Umbilical cord (tissue), 1 donor: ENCODE measurements at regions not wholly inside any gene's neighbourhood (a gene's known extent, or its start where the extent isn't known, plus 50 kb on each side); places are given as distances from the start of the nearest gene placed in this dataset.

Source experiments
- DNase-seq: peaks from one replicate; pipeline ENCODE4 v3.0.0-alpha.2; 2015; ENCODE audit warnings: low spot score

DNA sequence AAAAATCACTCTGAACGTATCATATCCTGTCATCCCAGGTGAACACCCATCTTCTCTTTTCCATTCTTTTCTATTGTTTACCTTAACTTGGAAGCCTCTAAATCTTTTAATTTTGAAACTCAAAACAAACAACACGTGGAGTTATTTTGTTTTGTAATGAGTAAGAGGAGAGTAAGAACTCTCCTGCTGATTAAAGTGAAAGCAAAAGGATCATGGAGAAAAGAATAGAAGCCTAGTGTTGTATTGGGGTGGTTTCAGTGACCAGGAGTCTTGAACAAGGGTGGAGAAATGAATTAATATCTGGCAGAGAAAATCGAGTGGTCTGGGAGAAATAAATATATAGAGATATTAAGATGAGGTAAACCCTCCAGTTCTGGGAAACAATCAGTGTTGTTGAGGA lies 237.4 kb upstream of the UGT8 start:
- no peak for DNase-seq

DNA sequence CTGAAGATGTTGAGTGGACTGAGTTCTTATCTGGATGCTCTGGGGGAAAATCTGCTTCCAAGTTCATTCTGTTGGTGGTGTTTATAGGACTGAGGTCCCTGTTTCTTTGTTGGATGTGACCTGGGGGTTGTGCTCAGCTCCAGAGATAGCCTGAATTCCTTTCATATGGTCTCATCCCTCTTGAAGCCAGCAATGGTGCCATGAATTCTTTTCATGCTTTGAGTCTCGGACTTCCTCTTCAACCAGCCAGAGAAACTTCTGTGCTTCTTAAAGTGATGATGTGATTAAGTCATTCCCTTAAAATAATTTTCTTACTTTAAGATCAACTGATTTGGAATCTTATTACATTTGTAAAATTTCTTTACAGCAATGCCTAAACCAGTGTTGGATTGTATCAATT lies 233.8 kb upstream of the UGT8 start:
- peak; percentile 50 for DNase-seq

DNA sequence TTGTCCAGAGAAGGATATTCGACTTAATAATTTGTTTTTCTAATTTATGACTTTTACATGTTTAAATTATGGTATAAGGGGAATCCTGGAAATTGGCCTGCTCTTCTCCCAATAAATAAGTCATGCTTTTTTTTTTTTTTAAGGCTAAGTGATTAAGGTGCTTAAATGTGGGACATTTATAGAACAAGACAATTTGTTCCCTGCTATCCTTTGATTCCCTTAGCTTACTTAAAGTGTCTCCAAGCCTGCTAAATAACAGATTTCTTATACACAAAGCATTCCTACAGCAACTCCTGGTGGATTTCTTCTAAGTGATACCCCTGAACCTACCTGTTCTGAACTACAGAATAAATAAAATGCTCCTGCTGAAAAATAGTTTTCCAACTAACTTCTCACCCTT lies 233.0 kb upstream of the UGT8 start:
- no peak for DNase-seq

DNA sequence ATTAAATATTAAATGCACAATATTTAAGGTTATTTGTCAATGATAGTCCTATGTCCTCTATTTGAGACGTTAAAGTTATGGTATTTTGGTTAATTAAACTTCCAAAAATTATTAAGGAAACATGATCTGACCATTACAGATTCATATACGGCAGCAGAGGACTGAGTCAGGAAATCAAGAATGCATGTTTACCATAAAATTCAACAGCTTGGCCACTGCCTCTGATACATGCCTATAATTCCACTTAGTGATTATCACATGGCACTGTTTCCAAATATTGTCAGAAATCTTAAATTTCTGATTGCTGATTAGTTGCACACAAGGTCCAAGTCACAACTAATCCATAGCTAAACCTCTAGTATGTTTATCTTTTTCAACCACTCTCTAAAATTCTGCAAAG lies 232.2 kb upstream of the UGT8 start:
- DNase-seq: no peak

DNA sequence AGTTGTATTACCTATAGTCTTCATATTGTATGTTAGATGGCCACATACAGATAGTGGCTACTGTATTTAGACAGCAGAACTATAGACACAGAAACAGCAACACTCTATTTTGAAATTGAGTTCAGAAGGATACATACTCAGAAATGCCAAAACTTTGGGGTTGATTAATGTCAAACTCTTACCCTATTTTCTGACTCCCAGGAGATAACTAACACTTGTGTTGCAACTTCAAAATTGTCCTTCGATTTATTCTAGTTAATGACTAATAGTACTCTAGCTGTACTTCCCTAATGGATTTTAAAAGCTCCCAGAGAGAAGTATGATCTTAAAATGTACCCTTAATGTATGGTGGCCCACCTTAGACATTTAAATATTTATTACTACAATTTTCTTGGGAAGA lies 229.9 kb upstream of the UGT8 start:
- DNase-seq: no peak

DNA sequence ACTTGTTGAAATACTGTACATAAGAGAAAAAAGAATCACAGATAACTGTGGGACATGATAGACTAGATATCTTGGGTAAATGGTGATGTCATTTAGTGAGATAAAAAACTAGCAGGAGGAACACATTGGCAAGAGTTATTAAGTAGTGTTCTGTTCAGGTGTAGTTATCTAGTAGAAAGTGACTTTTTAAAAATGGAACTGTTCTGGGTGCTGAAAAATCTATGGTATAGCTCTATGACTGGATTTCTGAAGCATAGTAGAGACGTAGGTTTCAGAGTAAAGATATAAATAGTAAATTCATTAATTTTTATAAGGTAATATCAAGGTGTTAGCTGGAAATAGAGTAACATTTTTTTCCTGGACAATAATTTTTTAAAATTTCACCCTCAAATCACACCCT lies 225.1 kb upstream of the UGT8 start:
- no peak for DNase-seq

DNA sequence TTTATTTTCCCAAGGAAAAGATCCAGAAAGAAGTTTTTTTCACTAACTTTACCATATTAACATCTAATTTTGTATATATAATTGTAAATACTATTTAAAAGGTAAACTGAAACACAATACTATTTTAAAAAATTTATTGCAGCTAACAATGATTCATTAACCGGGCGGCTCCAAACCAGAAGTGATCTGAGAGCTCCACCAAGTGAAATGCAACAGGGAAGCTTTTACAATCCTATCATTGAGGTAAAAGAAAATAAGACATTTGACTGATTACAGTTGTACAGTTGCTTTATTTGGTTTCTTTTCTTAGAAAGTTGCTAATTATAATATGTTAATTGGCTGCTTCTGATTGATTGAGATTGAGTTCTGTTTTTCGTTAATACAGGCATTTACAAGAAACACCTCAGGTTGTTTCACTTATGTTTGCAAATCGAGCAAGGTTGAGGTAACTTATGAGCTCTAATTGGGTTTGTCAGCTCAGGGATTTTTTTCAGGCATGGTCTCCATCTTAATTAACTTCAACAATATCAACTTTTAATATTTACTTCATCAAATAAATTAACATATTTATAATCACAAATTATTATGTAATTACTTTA lies 220.2 kb upstream of the UGT8 start:
- peak; percentile 46 for DNase-seq

DNA sequence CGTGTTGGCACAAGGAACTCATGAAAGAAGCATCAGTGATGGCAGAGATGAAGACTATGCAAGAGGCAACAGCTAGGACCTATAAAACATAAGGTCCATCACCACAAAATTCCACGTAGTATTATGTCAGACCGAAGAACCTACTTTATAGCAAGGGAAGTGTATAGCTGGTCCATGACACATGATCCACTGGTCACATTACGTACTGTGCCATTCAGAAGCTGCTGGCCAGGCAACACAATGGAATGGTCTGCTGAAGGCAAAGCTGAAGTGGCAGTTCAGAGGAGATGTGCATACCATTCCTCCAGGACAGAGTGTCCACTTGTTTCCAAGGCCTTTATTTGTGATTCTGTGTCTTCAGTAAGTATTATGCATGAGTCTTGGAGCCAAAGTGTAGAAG lies 215.5 kb upstream of the UGT8 start:
- no peak for DNase-seq

DNA sequence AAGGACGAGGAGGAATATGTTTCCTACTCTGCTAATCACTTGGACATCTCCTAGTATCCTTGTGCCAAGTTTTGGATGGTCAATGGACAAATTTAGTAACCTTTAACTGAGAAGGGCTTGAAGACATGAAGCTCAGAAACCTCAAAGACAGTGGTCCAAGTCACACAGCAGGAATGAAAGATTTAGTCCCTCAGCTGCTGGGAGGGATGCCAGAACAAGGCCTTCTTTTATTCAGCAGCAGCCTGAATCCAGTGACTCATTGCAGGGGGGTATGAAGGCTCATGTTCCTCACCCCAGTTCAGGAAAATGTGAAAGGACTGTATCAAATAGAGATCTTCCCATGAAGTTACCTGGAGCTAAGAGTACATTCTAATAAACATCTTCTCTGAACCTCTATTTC lies 214.9 kb upstream of the UGT8 start:
- peak; percentile 61 for DNase-seq

DNA sequence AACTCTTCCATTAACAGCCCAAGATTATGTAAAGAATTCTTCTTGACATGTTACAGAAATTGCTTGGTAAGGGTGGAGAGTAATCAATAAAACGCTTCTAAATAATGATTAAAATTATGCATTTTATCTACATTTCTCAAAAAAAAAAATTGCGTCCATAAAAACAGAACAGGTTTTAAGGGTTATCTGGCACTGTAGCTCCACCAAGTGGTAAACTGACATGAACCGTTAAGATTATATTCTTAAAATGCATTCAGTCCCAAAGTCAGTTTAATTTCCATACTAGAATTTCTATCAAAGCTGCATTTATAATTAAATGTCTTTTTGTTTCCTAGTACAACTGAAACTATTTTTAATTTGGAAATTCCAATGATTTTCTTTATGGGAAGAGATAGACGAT lies 214.0 kb upstream of the UGT8 start:
- peak; percentile 41 for DNase-seq

DNA sequence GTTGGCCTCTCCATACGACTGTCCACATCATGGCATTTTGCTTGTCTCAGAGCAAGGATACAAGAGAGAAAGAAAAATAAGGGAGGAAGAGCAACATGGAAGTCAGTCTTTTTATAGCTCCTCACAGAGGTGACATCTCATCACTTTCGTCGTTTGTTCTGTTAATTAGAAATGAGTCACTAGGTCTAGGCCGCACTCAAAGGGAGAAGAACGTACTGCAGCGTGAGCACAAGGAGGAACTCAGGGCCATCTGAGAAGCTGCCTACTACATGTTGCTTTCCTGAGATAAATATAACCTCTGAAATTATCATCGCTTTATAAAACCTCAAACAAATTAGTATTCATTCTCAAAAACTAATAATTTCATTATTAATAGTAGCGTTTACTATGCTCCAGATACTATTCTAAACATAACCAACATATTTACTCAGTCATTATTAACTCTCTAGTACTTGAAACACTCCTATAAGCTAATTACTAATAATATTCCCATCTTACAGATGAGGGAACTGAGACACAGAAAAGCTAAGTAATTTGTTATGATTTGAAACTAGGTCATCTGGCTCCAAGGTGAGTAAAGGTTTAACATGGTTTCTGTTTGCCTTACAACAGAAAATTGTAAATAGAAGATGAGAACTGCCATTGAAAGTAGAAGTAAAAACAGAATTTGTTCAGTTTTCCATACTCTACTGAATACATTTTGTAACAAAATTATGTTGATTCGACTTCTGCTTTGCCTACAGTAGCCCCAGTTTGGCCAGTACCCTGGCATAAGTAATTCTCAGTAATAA lies 213.2 kb upstream of the UGT8 start:
- DNase-seq: no peak

DNA sequence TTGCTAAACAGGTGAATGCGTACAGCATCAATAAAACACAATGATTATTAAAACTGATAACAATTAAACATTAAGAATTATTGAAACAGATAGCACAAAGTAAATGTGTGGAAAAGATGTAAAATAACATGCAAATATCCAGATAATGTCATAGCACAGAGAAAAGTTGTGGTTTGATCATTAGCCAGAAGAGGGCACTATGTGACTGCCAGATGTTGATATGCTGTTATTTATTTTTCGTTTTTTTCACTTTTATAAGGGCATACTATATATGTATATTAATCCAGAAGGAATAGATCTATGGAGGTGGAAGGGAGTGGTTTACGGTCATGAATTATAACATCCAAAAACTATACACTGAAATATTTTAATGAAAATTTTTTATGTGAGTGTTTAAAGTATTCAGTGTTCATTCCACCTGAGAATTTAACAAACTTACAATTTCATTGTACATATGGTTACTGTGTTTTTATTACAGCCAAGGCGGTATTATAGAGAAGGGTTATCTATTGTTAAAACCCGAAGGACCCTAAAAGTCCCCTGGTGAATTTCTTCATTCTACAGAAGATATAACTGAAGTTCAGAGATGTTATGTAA lies 211.9 kb upstream of the UGT8 start:
- DNase-seq: peak; percentile 33

DNA sequence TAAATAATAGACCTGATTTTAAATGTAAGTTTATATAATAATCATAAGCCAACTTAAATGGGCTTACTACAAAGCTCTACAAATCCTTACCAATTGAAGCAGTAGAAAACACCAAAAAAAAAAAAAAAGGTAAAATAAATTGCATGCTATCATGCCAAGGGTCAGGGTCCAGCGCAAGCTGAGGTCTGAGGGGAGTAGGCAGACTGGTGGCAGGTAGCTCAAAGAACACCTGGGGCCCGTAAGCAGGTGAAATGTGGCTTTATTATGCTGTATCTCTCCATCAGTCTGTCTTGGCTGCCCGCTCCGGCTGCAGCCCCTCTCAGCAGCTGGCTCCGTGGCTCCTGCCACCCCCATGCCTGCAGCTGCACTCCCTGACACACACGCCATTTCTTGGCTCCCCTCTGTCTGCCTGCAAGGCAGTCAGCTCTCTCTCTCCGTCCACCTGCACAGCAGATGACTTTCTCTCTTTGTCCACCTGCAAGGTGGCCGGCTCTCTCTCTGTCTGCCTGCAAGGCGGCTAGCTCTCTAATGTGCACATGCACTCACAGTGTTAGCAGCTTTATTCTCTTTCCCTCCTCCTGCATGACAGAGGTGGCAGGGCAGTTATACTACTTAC lies 209.4 kb upstream of the UGT8 start:
- DNase-seq: no peak

DNA sequence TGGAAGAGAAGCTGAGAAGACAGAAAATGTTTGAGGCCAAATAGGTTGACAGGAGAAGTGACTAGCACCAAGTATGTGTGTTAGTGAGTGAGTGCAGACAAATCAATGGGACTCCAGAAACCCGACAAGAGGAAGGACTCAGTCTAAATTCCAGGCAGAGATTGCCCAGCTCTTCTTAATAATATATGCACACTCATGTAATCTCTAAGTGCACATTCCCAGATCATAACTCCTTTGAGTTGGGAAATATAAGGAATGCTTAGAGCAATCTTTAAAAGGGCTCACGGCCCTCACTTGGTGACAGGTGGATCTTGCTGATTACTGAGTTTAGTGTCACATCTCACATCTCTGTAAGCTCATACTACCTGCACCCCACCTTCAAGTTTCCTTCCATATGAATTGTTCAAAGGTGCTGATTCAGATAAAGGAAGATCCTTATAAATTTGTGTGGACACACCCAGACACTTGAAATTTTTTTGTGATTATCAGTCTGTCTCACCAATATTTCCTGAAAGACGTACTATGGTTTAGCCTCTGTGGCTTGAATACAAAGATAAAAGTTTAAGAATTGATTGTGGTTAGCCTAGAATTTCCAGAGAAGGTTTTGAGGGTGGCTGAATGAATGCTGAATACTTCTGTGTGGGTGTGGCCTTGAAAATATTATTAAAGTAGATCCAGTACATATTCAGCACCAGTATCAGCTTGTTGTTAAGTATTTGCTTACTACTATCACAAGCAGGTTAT lies 205.1 kb upstream of the UGT8 start:
- DNase-seq: no peak

DNA sequence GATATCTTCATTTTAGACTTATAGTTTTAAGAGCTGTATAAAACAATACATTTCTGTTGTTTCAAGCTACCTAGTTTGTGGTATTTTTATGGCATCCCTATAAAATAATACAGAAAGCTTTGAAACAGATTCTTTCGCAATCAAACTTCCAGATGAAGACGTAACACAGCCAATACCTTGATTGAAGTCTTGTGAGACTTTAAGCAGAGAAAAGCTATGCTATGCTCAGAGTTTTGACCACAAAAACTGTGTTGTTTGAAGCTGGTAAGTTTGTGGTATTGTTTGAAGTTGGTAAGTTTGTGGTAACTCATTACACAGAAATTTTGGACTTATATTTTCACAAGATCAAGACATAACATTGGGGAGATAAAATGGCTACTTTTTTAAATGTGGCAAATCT lies 201.8 kb upstream of the UGT8 start:
- no peak for DNase-seq

DNA sequence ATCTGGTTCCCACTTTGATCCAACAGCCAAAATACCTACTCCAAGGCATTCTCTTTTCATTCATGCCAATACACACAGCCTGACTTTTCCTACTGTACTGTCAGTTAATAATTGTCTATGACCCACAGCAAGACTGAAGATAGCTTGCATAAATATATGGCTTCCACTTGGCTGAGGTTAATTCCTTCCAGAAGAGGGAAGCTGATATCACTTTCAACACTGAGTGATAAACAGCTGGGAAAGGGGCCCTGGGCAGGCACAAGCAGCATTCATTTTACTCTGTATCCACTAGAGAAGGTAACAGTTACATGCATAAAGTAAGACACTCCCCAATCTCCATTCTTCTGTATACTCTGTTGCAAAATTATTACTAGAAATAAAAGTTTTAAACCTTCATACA lies 200.2 kb upstream of the UGT8 start:
- no peak for DNase-seq

DNA sequence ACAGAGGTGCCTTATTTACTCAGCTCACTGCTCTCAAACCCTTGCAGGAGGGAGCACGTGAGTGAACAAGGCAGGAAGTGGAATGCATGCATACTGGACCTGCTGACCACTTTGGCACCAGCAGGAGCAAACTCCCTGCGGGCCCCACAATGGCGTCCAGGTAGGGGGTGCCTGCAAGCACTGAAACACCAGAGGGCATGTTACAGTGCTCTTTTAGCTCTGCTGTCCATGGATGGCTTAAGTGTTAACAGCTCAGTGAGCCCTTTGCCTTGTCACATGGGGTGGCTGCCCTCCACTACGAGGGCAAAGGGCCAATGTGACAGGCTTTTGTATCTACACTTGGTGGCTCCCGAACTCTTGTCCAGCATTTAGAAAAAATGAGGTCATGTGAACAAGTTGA lies 199.5 kb upstream of the UGT8 start:
- no peak for DNase-seq

DNA sequence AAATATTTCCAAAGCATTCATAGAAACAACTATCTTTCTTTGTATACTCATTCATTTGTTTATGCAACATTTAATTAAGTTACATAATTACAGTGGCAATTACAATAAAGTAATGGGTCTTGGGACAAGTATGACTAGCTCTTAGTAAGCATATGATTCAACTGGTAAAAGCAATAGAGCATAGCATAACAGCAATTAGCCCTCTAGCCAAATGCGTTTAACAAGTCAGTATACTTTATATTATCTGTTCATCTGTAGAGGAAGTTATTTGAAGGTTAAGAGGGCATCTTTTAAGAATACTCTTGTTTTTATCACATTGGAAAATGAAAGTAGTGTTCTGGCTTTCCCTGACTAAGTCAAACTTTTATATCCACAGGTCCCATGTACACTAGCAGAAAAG lies 198.1 kb upstream of the UGT8 start:
- DNase-seq: no peak

DNA sequence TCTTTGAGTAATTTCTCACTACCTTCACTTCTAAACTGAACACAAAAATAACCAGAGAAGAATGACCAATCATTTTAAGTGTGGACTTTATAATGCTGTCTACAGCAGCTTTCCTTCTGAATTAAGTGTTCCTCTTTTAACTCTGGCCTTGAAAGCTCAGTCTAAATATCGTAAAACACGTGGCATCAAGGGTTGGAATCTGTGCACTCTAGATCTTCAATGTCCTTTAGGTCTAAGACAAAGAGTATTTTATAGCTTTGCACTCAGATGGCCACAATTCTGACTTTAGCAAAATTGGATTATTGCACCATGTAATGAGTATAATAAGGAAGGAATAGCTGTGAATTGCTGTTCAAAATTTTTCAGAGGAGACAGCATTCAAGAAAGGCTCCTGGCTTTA lies 197.1 kb upstream of the UGT8 start:
- DNase-seq: no peak

DNA sequence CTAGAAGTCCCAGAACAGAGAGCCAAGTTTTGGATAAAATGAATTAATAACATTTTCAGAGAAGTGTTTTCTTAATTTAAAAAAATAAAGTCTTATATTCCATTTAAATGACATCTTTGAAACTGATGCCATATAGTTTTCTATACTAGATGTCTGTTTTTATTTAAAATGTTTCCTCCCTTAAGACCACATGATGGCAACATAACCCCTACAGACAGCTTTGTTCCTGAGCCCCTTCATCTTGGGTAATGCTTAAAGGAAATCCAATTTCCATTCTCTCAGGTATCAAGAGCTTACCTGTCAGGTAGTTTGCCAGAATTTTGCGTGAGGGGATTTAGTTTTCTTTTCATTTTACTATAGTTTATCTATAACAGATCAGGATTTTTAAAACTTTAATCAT lies 181.4 kb upstream of the UGT8 start:
- DNase-seq: no peak

DNA sequence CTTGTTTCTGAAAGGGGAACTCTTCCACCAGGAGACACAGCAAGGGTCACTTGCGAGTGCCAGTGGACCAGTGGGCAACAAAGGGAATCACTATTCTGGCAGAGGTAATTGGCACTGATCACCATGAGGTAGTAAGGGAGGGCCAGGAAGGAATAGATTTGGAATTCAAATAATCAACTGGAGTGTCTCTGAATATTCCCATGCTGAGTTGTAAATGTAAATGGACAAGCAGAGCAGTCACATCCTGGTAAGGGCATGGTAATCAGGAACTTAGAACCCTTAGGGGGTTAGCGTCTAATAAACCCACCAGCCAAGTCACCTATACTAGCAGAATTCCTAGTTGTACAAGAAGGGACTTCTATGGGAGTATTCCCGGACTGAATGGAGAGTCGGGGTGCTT lies 178.5 kb upstream of the UGT8 start:
- no peak for DNase-seq

DNA sequence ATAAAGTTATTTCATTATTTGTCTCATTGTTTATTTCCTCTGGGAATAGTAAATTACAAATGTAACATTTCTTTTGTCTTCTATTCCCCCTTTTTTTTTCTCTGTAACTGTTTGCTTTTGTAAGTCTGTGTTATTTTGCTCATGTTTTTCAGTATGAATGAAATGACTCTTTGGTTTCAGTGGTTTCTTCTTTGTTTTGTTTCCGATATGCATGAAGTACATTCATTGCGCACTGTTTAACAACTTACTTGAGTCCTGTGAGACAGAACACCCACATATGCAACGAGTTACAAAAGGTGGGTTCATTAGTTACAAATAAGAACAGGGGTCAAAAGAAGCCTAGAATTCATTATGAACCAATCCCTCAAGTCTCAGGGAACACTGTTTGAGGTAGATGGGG lies 175.0 kb upstream of the UGT8 start:
- DNase-seq: no peak
